HG02870 (cell line): ENCODE measurements at regions not wholly inside any gene's neighbourhood (a gene's known extent, or its start where the extent isn't known, plus 50 kb on each side); places are given as distances from the start of the nearest gene placed in this dataset.

ENCODE experiments used
- ATAC-seq: cut with Tn5 transposase; IDR thresholded peaks from one replicate; pipeline ENCODE4 v1.9.1; 2021; ENCODE audit warnings: mild to moderate bottlenecking, moderate library complexity; ENCODE audit not compliant: unreplicated experiment

DNA sequence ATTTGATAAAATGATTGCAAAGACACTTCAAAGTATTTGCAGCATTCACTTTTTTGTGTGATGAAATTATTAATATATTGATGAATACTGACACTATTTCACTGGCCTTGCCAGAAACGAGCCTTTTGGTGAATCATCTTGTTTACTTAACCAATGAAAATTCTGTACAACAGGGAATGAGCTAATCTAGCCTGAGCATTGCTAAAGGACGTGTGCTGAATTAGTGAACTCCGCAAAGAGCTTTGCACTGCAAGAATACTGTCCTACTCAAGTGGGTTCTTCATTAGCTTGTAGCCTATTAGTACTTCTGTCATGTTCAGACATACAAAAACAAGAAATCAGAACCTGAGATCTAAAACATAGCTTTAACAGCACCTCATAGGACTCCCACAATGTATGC, 172.0 kb upstream of the NRSN1 start:
- ATAC-seq, result no peak

GRCh38 chr6:23957017-23957416, 169.0 kb upstream of the NRSN1 start:
- ATAC-seq, result no peak

- no peak for ATAC-seq
These were observed 161.2 kb upstream of the NRSN1 start for GRCh38 chr6:23964865-23965264.

DNA sequence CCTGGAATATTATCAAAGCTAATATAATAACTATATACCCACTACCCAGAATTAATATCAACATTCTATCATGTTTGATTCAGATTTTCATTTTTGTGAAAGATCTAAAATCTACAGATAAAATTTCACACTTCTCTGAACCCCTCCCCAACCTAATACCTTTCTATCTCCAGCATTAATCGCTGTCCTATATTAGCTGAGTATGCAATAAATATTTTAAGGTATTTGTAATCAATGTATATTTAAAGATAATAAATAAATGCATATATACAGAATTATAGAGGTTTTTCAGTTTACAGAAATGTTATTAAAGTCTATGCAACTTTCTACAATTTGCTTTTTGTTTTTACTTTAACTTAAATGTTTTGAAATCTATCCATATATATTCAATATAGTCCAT, 156.7 kb upstream of the NRSN1 start:
- ATAC-seq, result no peak

DNA sequence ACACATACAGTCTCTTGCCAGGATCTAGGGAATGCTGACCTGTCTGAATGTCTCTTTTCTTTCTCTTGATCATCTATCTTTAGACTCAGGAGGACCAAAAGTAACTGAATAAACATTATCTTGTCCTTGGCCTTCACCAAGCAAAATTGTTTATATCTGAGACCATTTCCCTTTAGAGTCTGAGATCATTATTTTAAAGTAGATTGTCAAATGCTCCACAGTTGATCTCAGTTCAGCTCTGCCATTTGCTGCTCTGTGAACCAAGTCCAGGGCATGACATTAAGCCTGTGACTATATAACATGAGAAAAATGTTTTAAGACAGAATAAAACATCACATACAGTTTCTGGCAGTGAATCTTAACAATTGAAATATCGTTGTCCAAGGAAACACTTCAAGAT, 148.3 kb upstream of the NRSN1 start:
- no peak for ATAC-seq

DNA sequence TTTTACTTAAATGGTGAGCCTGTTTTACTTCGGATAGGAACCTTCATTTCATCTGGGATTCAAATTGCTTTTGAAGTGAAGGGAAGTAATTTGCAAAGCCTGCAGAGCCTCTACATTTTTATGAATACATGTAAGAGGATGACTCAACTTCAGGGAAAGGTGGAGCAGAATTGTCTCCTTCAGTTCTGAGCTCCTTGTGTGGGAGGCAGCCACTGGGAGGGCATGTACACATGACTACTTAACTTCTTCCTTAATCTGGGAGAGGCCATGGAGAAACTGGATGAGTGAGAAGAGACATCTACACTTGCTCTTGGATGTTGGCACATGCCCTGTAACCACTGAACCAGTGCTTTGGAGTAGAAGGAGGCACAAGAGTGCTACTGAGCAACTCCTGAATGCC, 145.1 kb upstream of the NRSN1 start:
- ATAC-seq, result no peak

- ATAC-seq, result no peak
These were observed 144.1 kb upstream of the NRSN1 start for GRCh38 chr6:23981923-23982322.

DNA sequence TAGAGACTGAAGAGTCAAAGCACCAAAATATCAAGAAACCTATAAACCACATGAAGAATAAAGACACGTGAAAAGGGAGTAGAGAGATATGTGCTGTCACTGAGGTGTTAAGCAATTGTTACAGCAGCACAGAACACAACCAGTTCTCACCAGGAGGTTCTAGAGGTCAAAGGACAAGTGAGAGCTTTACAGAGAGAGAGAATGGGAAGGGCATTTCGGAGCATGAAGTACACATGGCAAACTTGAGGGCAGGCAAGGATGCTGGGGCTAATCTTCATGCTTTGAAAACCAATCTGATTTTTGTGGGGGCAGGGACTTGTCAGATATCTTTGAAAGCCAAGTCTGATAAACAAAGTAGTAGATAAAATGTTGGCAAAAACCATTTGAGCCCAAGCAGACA, 142.3 kb upstream of the NRSN1 start:
- ATAC-seq, result no peak

- no peak for ATAC-seq
These were observed 141.0 kb upstream of the NRSN1 start for GRCh38 chr6:23985015-23985414.

DNA sequence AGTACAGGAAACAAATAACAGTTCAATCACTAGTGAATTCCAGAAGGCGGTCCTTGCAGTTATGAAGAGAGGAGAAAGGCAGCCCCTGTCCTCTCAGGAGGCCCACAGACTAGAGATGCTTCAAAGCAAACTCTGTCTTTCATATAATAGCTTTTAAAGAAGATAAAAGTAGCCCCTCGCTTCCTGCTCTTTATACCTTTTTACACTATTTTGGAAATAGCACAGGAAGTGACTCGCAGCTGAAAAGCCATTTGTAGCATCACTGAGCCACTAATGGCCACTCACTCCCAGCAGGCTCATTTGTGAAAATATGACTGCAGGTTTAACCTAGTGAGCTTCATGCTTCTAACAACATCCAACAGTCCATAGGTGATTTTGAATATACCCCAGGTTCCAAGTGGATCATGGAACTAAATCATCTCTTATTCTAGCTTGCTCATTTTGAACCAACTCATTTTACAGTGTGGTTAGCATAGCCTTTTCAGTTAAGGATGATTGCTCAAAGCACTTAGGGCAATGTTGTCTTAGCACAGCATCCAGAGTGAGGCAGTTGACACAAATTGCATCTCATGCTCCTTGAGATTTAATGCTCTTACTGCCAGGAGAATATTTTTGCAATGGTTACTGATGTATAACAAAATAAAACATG, 136.0 kb upstream of the NRSN1 start:
- no peak for ATAC-seq

GRCh38 chr6:23994013-23994412, 132.0 kb upstream of the NRSN1 start:
- no peak for ATAC-seq

DNA sequence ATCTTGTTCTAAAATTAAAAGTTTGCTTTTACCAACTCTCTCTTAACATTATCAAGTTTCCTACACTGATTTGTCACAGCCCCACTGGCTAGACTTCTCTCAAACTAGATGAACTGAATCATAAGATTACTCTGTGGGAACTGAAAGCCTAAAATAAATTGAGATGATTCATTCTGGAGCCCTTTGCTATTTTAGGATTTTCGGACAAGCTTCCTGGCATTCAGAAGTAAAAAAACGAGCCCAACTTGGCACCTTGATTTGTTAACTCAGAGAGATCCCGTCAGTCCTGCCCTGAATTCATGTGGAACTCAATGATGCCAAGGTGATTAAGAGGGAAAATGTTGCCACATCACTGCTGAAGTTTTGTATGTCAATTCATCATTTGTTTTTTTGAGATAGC, 122.0 kb upstream of the NRSN1 start:
- no peak for ATAC-seq

DNA sequence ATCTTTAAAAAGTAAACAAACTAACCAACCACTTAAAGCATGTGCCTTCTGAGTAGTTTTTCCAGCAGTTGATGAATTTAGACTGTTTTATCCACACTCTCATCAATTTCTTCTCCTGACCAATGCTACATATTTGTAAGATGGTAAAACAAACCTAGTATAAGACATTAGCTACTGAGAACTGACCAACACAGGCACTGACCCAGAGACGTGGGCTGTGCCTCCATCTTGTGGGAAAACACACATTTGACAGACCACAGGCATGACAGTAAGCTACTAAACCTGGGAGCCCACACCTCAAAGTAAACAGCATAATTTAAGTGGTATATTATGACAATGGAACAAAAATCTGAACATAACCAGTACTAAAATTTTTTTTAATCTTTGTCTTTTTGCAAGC, 121.4 kb upstream of the NRSN1 start:
- ATAC-seq, result no peak

DNA sequence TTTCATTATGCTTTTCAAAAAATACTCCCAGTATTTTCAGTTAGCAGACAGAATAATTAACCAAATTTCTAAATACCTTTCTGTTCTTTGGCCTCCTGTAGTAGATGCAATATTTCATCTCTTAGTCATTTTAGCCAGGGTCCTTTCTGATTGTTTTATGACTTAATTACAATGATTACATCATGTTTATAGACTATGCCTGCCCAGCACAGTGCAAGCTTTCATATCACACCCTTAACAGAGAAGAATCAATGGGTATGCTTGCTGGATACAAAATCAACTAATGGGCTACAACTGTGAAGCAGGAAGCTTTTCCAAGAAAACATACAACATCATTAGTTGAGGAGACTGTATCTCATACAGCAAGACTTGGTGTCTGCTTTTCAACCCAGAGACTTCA, 119.8 kb upstream of the NRSN1 start:
- ATAC-seq, result no peak

- ATAC-seq, result no peak
These were observed 116.7 kb upstream of the NRSN1 start for GRCh38 chr6:24009319-24009718.

DNA sequence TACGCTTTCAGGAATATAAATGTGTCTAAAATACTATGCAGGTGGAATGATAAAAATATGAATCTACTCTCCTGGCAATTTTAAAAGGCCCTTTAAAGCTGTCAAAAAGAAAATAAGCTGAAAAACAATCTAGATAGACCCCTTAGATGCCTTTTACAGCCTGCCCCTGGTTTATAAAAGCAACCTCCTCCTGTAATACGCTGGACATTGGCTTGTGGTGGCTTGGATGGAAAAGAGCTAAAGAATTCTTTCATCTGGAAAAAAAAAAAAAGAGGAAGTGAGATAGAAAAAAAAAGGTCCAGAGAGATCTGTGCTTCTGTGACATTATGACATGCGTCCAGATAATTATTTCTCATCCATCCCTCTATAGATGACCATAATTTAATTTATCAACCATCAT, 115.9 kb upstream of the NRSN1 start:
- ATAC-seq, result no peak

- ATAC-seq, result no peak
These were observed 109.7 kb upstream of the NRSN1 start for GRCh38 chr6:24016286-24016685.

GRCh38 chr6:24016857-24017256, 109.2 kb upstream of the NRSN1 start:
- no peak for ATAC-seq

DNA sequence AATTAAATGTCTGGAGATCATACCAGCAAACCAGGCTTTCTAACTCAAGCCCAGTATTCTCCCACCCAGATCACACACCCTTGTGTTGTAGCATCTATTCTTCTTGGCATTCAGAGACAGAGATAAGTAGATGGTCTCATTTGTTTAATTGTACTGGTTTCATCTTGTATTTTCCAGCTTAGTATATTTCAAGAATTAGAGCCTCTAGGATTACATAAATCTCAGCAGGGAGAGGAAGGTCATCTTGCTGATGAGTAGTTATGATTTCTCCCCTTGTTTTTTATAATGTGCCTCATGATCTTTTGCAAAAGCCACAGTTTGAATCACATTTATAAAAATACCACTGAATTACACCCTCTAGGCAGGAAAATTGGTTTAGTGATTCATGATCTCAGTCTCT, 106.6 kb upstream of the NRSN1 start:
- no peak for ATAC-seq

DNA sequence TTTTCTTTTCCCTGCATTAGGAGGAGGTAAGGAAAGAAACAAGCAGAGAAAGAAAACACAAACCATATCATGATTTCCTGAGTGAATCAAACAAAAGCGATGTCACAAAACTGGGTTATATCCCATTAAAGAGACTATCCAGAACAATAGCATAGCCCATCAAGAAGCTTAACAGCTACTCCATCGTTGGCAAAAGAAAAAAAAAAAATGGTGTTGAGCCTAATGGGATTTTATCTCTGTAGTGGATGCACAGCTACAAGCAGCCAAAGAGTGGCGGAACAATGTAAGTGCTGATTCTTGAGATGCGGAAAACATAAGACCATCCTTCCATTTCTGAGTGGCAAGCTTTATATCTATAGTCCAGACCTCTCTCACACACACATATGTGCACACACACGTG, 106.2 kb upstream of the NRSN1 start:
- no peak for ATAC-seq

DNA sequence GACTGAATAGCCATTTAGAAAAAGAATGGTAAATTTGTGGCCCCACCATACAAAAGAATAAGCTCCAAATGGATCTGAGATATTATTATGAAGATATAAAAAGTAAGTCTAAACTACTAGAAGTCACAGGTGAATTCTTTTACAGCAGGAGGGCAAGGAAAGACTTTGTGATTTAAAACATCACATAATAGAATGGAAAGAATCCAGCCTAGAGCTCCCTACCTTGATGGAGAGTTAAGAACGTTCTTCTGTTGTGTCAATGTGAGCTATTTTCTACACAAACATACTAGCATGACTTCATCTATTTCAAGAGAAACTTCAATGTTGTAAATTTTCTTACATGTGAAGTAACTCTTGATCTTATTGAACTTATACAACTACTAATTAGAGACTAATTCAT, 100.0 kb upstream of the NRSN1 start:
- ATAC-seq, result no peak

GRCh38 chr6:24031496-24031895, 94.5 kb upstream of the NRSN1 start:
- ATAC-seq, result no peak

DNA sequence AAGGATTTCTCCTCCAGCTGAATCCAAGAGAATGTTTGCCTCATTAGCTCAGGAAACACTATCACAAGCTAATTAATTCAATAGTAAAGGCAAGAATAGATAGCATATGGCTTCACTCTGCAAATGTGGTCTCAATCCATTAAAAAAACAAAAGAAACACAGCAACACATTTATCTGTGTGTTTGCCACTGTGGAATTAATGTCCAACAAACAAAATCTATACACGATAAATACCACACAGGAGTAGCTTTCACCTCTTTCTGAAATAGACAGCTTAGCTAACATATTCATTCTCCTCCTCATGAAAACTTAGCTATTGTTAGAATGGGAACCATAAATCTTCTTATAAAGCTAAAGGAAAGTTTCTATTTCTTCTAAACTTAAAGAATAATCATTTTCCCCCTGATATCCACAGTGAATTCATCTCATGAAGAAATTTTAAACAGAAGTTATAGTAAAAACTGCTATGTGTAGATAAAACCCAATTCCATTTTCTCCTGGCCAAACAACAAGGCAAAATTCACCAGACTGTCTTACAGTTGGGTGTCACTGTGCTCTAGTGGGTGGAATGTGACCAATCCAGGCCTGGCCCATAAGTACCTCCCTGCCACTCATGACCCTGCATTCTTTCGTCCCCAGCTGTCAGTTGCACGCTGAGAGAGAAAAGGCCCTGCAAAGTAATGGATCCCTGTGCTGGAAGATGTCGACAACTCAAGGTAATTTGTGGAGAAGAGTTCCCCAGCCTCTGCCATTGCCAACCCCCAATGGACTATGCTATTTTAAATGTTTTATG, 92.9 kb upstream of the NRSN1 start:
- ATAC-seq, result no peak
